Transverse colon (tissue), 4 donors: ENCODE measurements at regions not wholly inside any gene's neighbourhood (a gene's known extent, or its start where the extent isn't known, plus 50 kb on each side); places are given as distances from the start of the nearest gene placed in this dataset.

Experiments
- CTCF ChIP-seq, 5 experiments: fragments of 200-600 bp in 3 of 5; fragments of 450-650 bp in 2 of 5; sonication (generic) in 3 of 5; IDR thresholded peaks; 1 replicate in 2 of 5; 2 replicates in 3 of 5; pipeline ENCODE4 v1.5.1; 2016 to 2017; ENCODE audit warnings: antibody characterized with exemption in 5 of 5, inconsistent platforms in 3 of 5, mild to moderate bottlenecking in 2 of 5, moderate library complexity in 1 of 5
- EP300 ChIP-seq: sonication (generic); formaldehyde crosslinking; IDR thresholded peaks from one replicate; pipeline ENCODE4 v1.6.1; 2017; ENCODE audit warnings: antibody characterized with exemption, low read depth
- POLR2A ChIP-seq: fragments of 450-650 bp; IDR thresholded peaks from one replicate; pipeline ENCODE4 v1.6.1; 2016; ENCODE audit warnings: antibody characterized with exemption, mild to moderate bottlenecking, moderate library complexity
- POLR2AphosphoS5 ChIP-seq, 3 donors: sonication (generic); formaldehyde crosslinking; IDR thresholded peaks; one replicate each; pipeline ENCODE4 v1.6.1; 2016; ENCODE audit warnings: antibody characterized with exemption in 3 of 3

- TF ChIP-seq CTCF (IDR thresholded peaks at IDR 0.05) (no peak), POLR2A (no peak), POLR2AphosphoS5 (IDR thresholded peaks at IDR 0.05) (no peak), EP300 (no peak)
Observed at GRCh38 chr3:64304828-64305410, 79.7 kb upstream of the PRICKLE2 start.
